ENCODE measurements at regions not wholly inside any gene's neighbourhood (a gene's known extent, or its start where the extent isn't known, plus 50 kb on each side); places are given as distances from the start of the nearest gene placed in this dataset.
"Not testable (repeated sequence)": the region's sequence is repeated elsewhere in the genome, so short reads cannot be mapped to it uniquely, and the experiment has no call there.

DNA sequence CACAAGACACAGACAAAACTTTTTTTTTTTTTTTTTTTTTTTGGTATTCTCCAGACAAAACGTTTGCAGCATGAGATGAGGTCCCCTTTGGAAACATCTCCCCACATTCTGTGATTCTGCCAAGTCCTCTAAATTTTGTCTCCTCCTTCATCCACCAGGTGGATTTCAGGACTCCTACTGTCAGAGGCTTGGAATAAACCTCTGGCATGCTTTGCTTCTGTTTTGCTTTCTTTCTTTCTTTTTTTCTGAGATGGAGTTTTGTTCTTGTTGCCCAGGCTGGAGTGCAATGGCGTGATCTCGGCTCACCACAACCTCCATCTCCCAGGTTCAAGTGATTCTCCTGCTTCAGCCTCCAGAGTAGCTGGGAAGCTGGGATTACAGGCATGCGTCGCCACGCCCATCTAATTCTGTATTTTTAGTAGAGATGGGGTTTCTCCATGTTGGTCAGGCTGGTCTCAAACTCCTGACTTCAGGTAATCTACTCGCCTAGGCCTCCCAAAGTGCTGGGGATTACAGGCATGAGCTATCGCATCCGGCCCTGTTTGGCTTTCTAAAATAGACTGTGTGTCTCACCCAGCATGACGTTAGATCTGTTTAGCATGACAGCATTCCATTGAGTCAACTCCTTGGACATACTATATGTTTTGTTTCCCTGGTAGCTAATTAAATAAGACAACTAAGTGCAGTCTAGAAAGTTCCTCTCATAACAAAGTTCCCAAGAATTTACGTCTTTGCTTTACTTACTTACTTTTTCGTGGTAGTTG lies 142.5 kb downstream of the NPIPA7 start:
- POLR2A ChIA-PET; ATAC-seq; DNase-seq (ENCODE audit: low spot score); H3K4me3 Mint-ChIP-seq; CTCF ChIA-PET; H3K36me3 Mint-ChIP-seq; H3K9me3 Mint-ChIP-seq; H3K27me3 Mint-ChIP-seq (ENCODE audit: low read depth); H3K4me1 Mint-ChIP-seq; H3K27ac Mint-ChIP-seq: not testable (repeated sequence)

DNA sequence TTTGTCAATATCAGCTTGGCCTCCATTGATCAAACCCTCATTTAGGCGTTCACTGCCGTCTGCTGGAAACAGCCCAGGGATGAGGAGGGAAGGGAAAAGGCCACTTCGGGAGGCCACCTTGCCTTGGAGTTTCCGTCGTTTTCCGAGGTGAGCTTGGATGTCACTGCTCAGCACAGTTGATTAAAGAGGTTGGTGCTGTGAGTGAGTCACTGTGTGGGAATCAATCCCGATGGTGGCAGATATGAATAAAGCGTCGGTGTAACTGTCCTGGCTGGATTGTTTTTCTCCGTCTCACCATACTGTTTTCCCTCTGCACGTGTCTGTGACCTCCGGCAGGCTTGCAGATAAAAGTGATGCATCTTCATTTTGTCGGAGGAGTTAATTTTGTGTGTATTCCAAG lies 148.1 kb downstream of the NPIPA7 start:
- H3K36me3 Mint-ChIP-seq; CTCF ChIA-PET; H3K27ac Mint-ChIP-seq; POLR2A ChIA-PET; ATAC-seq; H3K27me3 Mint-ChIP-seq (ENCODE audit: low read depth); H3K9me3 Mint-ChIP-seq; H3K4me3 Mint-ChIP-seq; H3K4me1 Mint-ChIP-seq; DNase-seq (ENCODE audit: low spot score): not testable (repeated sequence)

DNA sequence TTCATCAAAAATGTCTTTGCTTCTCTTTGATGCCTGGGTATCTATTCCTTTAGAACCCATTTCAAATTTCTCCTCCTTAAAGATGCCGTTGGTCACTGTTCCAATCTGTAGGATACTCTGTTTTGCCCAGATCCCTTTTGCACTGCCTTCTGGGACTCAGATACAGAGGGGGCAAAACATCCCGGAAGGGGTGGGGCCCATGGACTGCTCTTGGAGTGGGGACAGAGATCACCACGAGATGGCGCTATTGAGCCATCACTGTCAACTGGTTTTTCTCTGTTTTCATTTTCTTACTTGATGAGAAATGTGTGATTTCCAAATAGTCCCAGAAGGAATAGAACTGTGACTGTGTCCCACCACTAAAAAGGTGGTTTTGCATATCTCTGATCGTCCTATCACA lies 151.8 kb downstream of the NPIPA7 start:
- H3K27me3 Mint-ChIP-seq (ENCODE audit: low read depth); H3K9me3 Mint-ChIP-seq; H3K27ac Mint-ChIP-seq; POLR2A ChIA-PET; H3K4me1 Mint-ChIP-seq; H3K36me3 Mint-ChIP-seq; H3K4me3 Mint-ChIP-seq; DNase-seq (ENCODE audit: low spot score); CTCF ChIA-PET: not testable (repeated sequence)
- peak; percentile 94 for ATAC-seq
- TF ChIP-seq, protein P1, sequence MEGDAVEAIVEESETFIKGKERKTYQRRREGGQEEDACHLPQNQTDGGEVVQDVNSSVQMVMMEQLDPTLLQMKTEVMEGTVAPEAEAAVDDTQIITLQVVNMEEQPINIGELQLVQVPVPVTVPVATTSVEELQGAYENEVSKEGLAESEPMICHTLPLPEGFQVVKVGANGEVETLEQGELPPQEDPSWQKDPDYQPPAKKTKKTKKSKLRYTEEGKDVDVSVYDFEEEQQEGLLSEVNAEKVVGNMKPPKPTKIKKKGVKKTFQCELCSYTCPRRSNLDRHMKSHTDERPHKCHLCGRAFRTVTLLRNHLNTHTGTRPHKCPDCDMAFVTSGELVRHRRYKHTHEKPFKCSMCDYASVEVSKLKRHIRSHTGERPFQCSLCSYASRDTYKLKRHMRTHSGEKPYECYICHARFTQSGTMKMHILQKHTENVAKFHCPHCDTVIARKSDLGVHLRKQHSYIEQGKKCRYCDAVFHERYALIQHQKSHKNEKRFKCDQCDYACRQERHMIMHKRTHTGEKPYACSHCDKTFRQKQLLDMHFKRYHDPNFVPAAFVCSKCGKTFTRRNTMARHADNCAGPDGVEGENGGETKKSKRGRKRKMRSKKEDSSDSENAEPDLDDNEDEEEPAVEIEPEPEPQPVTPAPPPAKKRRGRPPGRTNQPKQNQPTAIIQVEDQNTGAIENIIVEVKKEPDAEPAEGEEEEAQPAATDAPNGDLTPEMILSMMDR (IDR thresholded peaks at IDR 0.05): 0 out of 2 replicates have a peak, but pooled peaks have one; percentile 19

DNA sequence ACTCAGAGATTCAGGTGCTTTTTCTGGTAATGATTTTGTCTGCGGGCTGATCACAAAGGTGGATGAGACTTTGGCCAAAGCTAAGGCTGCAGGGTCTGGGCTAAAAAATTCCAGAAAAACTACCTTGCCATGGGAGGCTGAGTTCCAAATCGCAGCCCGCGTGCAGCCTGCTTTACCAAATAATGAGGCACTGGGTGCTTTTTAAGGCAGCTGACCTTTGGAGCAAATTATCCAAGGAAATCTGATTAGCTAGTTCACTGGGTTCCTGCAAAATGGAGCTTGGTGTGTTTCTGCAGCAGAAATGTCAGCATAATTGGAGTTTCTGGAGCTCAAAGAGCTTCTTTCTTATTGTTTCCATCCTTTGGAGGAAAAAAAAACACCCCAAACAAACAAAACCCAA lies 156.6 kb downstream of the NPIPA7 start:
- CTCF ChIA-PET; POLR2A ChIA-PET; H3K4me1 Mint-ChIP-seq; DNase-seq (ENCODE audit: low spot score); H3K4me3 Mint-ChIP-seq; H3K36me3 Mint-ChIP-seq; H3K27me3 Mint-ChIP-seq (ENCODE audit: low read depth); ATAC-seq; H3K9me3 Mint-ChIP-seq; H3K27ac Mint-ChIP-seq: not testable (repeated sequence)

DNA sequence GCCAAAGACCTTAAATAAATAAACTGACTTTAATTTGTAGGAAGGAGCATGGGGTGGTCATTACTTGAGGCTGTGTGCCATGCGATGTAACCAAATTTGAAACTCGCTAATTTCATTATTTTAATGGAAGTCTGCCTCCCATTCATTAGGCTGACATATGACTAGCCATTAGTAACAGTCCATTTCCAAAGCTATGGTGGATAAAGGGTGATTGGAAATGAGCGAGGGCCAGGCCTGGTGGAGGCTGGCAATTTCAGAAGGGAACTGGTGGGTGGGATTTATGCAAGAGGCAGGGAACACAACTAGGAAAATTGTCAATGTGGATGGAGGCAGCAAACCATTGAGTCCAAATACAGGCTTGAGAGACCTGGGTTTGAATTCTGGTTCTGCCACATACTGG lies 157.2 kb downstream of the NPIPA7 start:
- DNase-seq (ENCODE audit: low spot score); ATAC-seq; H3K9me3 Mint-ChIP-seq; H3K4me3 Mint-ChIP-seq; H3K4me1 Mint-ChIP-seq; H3K27ac Mint-ChIP-seq; POLR2A ChIA-PET; CTCF ChIA-PET; H3K36me3 Mint-ChIP-seq; H3K27me3 Mint-ChIP-seq (ENCODE audit: low read depth): not testable (repeated sequence)

DNA sequence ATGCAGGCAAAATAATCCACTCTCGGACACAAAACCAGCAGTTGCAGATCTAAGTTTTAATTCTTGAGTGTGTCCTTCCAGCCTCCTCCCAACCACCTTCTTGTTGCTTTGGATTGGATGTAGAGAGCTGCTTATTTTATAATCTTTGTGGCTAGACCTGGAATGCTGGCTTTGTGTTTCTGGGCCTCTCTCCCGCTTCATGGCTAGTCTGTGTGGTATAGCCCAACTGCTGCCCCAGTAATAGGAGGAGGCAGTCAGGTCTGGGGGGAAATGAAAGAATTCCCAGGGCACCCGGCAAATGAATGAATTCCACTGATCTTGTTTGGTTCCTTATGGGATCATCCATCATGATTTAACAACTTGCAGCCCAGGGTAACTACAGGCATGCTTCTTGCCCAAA lies 170.8 kb downstream of the NPIPA7 start:
- H3K27ac Mint-ChIP-seq, H3K9me3 Mint-ChIP-seq: not testable (repeated sequence)

DNA sequence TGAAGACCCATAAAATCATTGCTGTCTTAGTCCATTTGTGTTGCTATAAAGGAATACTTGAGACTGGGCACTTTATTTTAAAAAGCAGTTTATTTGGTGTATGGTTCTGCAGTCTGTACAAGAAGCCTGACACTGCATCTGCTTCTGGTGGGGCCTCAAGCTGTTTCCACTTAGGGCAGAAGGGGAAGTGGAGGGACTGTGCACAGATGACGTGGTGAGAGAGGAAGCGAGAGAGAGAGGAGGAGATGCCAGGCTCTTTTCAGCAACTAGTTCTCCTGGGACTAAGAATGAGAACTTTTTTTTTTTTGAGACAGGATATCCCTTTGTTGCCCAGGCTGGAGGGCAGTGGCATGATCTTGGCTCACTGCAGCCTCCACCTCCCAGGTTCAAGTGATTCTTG lies 171.9 kb downstream of the NPIPA7 start:
- H3K4me1 Mint-ChIP-seq; ATAC-seq; H3K27ac Mint-ChIP-seq; DNase-seq (ENCODE audit: low spot score); CTCF ChIA-PET; H3K36me3 Mint-ChIP-seq; H3K9me3 Mint-ChIP-seq; H3K27me3 Mint-ChIP-seq (ENCODE audit: low read depth); POLR2A ChIA-PET; H3K4me3 Mint-ChIP-seq: not testable (repeated sequence)

More for the DNA sequence above, 170.8 kb downstream of the NPIPA7 start:
- POLR2A ChIA-PET; H3K4me3 Mint-ChIP-seq; H3K4me1 Mint-ChIP-seq; DNase-seq (ENCODE audit: low spot score); CTCF ChIA-PET; H3K27me3 Mint-ChIP-seq (ENCODE audit: low read depth); ATAC-seq; H3K36me3 Mint-ChIP-seq: not testable (repeated sequence)

DNA sequence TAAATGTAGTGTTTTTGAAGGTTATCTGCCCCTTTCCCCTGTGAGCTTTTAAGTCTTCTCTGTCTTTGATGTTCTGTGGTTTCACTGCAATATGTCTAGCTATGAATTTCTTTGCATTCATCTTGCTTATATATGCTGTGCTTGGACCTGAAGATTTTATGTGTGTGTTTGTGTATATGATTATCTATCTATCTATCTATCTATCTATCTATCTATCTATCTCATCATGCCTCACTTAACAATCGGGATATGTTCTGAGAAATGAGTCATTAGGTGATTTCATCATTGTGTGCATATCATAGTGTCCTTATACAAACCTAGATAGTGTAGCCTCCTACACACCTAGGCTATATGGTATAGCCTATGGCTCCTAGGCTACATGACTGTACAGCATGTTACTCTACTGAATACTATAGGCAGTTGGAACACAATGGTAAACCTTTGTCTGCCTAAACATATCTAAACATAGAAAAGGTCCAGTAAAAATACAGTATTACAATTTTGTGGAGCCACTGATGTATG lies 173.9 kb downstream of the NPIPA7 start:
- H3K27me3 Mint-ChIP-seq (ENCODE audit: low read depth); CTCF ChIA-PET; H3K4me3 Mint-ChIP-seq; DNase-seq (ENCODE audit: low spot score); H3K36me3 Mint-ChIP-seq; H3K4me1 Mint-ChIP-seq; ATAC-seq; POLR2A ChIA-PET; H3K27ac Mint-ChIP-seq; H3K9me3 Mint-ChIP-seq: not testable (repeated sequence)

DNA sequence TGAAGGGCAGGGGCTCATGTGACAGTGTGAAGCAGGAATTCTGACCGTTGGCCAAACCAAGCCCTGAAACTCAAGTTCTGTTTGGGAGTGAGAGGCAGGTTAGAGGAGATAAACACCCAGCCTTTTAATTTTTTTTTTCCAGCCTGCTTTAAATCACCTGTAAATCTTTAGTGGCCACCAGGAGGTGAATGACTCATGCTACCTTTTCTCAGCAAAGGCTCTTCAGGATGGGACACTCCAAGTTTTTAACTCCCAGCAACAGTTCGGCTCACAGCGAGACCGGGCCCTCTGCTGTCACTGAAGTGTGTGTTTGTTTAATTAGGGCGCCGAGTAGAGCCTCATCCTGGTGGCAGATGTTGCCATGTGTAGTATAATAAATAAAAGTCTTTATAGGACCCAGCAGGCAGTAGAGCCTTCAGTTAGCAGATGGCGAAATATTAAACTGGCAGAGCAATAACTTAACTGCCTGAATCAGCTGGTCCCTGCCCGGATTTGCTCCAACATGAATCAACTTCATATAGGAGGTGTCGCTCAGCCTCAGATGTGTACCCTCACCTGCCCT lies 180.3 kb downstream of the NPIPA7 start:
- H3K4me3 Mint-ChIP-seq; DNase-seq (ENCODE audit: low spot score); CTCF ChIA-PET; H3K27me3 Mint-ChIP-seq (ENCODE audit: low read depth); H3K9me3 Mint-ChIP-seq; H3K27ac Mint-ChIP-seq; POLR2A ChIA-PET; H3K36me3 Mint-ChIP-seq; H3K4me1 Mint-ChIP-seq: not testable (repeated sequence)
- peak; percentile 34; the same call in 1 of the 2 replicates for ATAC-seq

DNA sequence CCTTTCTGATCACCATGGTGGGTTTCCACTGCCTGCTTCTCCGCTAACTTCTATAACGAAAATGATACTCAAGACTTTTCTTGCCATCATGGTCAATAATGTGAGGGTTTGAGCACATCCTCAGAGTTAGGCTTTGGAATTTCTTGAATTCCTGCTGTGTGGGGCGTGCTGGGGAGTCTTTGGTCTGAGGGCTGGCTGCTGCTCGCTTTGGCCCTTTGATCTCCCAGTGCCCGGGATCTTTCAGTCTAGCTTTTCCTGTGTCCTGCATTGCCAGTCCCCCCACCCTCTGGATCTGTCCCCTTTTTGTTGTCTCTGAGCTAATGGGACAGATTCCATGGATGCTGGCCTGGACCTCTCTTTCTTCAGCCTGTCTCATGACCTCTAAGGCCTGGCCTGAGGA lies 182.6 kb downstream of the NPIPA7 start:
- H3K4me1 Mint-ChIP-seq; CTCF ChIA-PET; H3K27ac Mint-ChIP-seq; H3K9me3 Mint-ChIP-seq; ATAC-seq; H3K27me3 Mint-ChIP-seq (ENCODE audit: low read depth); H3K36me3 Mint-ChIP-seq; POLR2A ChIA-PET; H3K4me3 Mint-ChIP-seq: not testable (repeated sequence)
- peak; percentile 16 for DNase-seq (ENCODE audit: low spot score)

DNA sequence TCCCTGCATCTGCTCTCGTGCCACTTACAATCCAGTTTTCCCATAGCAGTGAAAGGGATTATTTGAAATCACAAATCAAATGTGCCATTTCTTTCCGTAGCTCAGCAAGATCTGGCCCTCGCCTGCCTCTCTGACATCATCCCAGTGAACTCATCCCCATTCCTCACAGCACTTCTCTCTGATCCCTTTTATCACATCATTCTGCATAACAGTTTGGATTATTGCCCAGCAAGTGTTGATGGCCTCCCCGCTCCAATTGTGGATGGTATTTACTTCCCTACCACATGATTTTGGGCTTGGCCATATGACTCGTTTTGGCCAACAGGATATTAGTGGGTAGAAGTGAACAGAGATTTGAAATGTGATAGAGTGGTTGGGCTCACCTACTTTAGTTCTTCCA lies 185.0 kb downstream of the NPIPA7 start:
- H3K27ac Mint-ChIP-seq; H3K36me3 Mint-ChIP-seq; DNase-seq (ENCODE audit: low spot score); CTCF ChIA-PET; H3K9me3 Mint-ChIP-seq; ATAC-seq; H3K4me1 Mint-ChIP-seq; POLR2A ChIA-PET; H3K4me3 Mint-ChIP-seq; H3K27me3 Mint-ChIP-seq (ENCODE audit: low read depth): not testable (repeated sequence)

DNA sequence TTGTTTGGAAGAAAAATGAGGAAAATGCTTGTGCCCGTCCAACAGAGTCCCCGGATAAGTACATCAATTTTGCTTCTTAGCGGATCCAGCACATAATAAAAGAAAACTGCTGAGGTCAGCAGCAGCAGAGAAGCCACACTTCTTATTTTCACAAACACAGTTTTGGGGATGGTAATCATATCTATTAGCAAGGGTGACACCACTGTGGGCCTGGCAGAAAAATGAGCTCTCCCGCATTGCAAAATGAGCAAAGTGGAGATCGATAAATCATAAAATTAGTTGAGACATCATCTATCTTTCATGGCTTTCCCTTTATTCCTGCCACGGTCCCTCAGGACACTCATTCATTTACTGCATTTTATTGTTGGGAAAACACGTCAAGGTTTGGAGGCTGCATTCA lies 186.4 kb downstream of the NPIPA7 start:
- H3K4me3 Mint-ChIP-seq; H3K9me3 Mint-ChIP-seq; H3K27ac Mint-ChIP-seq; H3K4me1 Mint-ChIP-seq; H3K27me3 Mint-ChIP-seq (ENCODE audit: low read depth); H3K36me3 Mint-ChIP-seq; CTCF ChIA-PET; POLR2A ChIA-PET; DNase-seq (ENCODE audit: low spot score); ATAC-seq: not testable (repeated sequence)

All from WTC11 (cell line).